ENCODE measurements at regions not wholly inside any gene's neighbourhood (a gene's known extent, or its start where the extent isn't known, plus 50 kb on each side); places are given as distances from the start of the nearest gene placed in this dataset.

DNA sequence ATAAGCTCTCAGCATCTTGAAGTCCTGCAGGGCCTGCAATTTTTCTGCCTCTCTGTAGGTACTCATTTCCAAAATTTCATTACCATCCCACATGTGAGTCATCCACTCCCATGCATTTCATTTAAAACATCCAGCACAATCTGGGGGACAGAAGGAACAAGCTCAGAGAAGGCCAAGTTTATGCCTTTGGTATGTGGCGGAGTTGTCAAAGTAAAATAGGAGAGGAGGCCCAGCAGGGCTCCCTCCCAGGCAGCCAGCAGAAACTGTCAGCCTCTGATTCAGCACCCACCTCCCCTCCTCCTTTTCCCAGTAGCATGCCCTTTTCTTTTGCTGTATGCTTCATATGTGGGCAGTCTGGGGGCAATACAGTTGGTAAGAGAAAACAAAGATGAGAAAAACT lies 126.4 kb upstream of the ZNF366 start:
- Histone ChIP-seq H3K36me3 (ENCODE audit: control insufficient read depth, insufficient read depth, low read length) (no peaks in the 10 kb centered on the region), H3K9me3 (ENCODE audit: control insufficient read depth, low read length) (no peaks in the 10 kb centered on the region), H3K4me3 (ENCODE audit: low read length) (no peak overlapping the region), H3K9ac (ENCODE audit: extremely low read depth, low read length, poor library complexity, severe bottlenecking) (no peak overlapping the region), H3K27ac (ENCODE audit: low read depth, low read length) (no peak overlapping the region), H3K27me3 (ENCODE audit: control insufficient read depth, insufficient read depth, low read length, poor library complexity, severe bottlenecking) (no peaks in the 10 kb centered on the region), H3K4me1 (ENCODE audit: control insufficient read depth, insufficient read depth, low read length) (no peaks in the 10 kb centered on the region)
- TF ChIP-seq, protein P1, sequence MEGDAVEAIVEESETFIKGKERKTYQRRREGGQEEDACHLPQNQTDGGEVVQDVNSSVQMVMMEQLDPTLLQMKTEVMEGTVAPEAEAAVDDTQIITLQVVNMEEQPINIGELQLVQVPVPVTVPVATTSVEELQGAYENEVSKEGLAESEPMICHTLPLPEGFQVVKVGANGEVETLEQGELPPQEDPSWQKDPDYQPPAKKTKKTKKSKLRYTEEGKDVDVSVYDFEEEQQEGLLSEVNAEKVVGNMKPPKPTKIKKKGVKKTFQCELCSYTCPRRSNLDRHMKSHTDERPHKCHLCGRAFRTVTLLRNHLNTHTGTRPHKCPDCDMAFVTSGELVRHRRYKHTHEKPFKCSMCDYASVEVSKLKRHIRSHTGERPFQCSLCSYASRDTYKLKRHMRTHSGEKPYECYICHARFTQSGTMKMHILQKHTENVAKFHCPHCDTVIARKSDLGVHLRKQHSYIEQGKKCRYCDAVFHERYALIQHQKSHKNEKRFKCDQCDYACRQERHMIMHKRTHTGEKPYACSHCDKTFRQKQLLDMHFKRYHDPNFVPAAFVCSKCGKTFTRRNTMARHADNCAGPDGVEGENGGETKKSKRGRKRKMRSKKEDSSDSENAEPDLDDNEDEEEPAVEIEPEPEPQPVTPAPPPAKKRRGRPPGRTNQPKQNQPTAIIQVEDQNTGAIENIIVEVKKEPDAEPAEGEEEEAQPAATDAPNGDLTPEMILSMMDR (conservative IDR thresholded peaks at IDR 0.05), result no peak
- 83% methylated on average over 1 of the region's 1 CpG; no CpG with 5 or more reads in 1 of the 2 experiments for WGBS, 2 experiments (ENCODE audit: insufficient coverage in 1 of 2, insufficient read length in 1 of 2)
- Mint-ChIP-seq H3K27ac (no peak overlapping the region), H3K9me3 (no peaks in the 10 kb centered on the region), H3K27me3 (ENCODE audit: insufficient read depth) (peaks cover 2% of the 10 kb centered on the region), H3K4me1 (peaks cover 2% of the 10 kb centered on the region), H3K36me3 (ENCODE audit: low read depth) (no peaks in the 10 kb centered on the region), H3K4me3 (no peak overlapping the region)
- DNase-seq, result no peak

DNA sequence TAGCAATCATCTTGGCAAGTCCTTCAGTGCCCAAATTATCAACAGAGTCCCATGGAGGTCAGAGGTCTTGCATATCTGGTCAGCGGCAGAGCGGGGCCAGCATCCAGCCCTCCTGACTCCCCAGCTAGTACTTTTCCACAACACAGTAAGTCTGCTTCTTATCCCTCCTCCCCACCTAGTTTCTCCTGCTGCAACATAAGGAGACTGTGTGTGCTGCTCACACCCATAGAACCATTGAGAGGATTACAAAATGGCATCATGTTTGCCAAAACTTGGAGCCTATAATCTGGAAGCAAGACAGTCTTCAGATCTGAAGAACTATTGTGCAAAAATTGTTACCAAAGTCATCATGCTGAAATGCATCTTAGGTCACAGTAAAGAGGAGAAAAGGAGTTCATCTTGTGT lies 125.8 kb upstream of the ZNF366 start:
- Histone ChIP-seq H3K9ac (ENCODE audit: extremely low read depth, low read length, poor library complexity, severe bottlenecking) (no peak overlapping the region), H3K4me1 (ENCODE audit: control insufficient read depth, insufficient read depth, low read length) (no peaks in the 10 kb centered on the region), H3K27me3 (ENCODE audit: control insufficient read depth, insufficient read depth, low read length, poor library complexity, severe bottlenecking) (no peaks in the 10 kb centered on the region), H3K9me3 (ENCODE audit: control insufficient read depth, low read length) (no peaks in the 10 kb centered on the region), H3K36me3 (ENCODE audit: control insufficient read depth, insufficient read depth, low read length) (no peaks in the 10 kb centered on the region), H3K27ac (ENCODE audit: low read depth, low read length) (no peak overlapping the region), H3K4me3 (ENCODE audit: low read length) (no peak overlapping the region)
- H3K4me1 Mint-ChIP-seq, result peaks cover 2% of the 10 kb centered on the region
- 91% methylated on average over 2 of the region's 2 CpGs; no CpG with 5 or more reads in 1 of the 2 experiments for WGBS, 2 experiments (ENCODE audit: insufficient coverage in 1 of 2, insufficient read length in 1 of 2)
- H3K27ac Mint-ChIP-seq, result no peak overlapping the region
- H3K9me3 Mint-ChIP-seq, result no peaks in the 10 kb centered on the region
- H3K4me3 Mint-ChIP-seq, result no peak overlapping the region
- TF ChIP-seq, protein P1 (conservative IDR thresholded peaks at IDR 0.05), result no peak
- DNase-seq, result no peak
- peaks cover 2% of the 10 kb centered on the region for H3K27me3 Mint-ChIP-seq (ENCODE audit: insufficient read depth)
- no peaks in the 10 kb centered on the region for H3K36me3 Mint-ChIP-seq (ENCODE audit: low read depth)

DNA sequence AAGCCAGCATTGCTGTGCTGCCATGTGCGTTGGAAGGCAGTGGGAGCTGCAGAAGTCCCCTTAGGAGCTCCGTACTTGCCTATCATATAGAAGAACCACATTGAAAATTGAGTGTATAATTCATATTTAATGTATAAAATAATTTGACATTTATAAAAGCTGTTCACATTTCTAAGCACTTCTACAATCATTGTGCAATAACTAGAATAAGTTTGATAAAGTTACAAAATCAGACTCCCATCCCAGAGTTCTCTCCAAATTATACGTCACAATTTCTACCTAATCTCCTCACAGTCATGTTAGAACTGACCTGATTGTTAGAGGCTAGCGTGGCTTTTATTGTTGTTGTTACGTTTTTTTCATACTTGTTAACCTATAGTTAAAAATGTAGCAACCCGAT lies 123.5 kb upstream of the ZNF366 start:
- peaks cover 2% of the 10 kb centered on the region for H3K27me3 Mint-ChIP-seq (ENCODE audit: insufficient read depth)

More for the DNA sequence above, 123.5 kb upstream of the ZNF366 start:
- Histone ChIP-seq H3K9me3 (ENCODE audit: control insufficient read depth, low read length) (no peaks in the 10 kb centered on the region), H3K27me3 (ENCODE audit: control insufficient read depth, insufficient read depth, low read length, poor library complexity, severe bottlenecking) (no peaks in the 10 kb centered on the region), H3K4me1 (ENCODE audit: control insufficient read depth, insufficient read depth, low read length) (no peaks in the 10 kb centered on the region), H3K27ac (ENCODE audit: low read depth, low read length) (no peak overlapping the region), H3K4me3 (ENCODE audit: low read length) (no peak overlapping the region), H3K9ac (ENCODE audit: extremely low read depth, low read length, poor library complexity, severe bottlenecking) (no peak overlapping the region), H3K36me3 (ENCODE audit: control insufficient read depth, insufficient read depth, low read length) (no peaks in the 10 kb centered on the region)
- Mint-ChIP-seq H3K27ac (no peak overlapping the region), H3K36me3 (ENCODE audit: low read depth) (no peaks in the 10 kb centered on the region), H3K4me1 (peaks cover 2% of the 10 kb centered on the region), H3K9me3 (no peaks in the 10 kb centered on the region), H3K4me3 (no peak overlapping the region)
- TF ChIP-seq, protein P1 (conservative IDR thresholded peaks at IDR 0.05), result no peak
- no peak for DNase-seq
- 91 to 100% methylated on average over 2 to 6 of the region's 6 CpGs for WGBS, 2 experiments (ENCODE audit: insufficient coverage in 1 of 2, insufficient read length in 1 of 2)
